ENCODE measurements at regions not wholly inside any gene's neighbourhood (a gene's known extent, or its start where the extent isn't known, plus 50 kb on each side); places are given as distances from the start of the nearest gene placed in this dataset.

- H3K4me1 ChIP-seq: no peaks in the 10 kb centered on the region
- H3K27me3 ChIP-seq: no peaks in the 10 kb centered on the region
- intact Hi-C loops (cut with DNase I): no loop called here
- no peaks in the 10 kb centered on the region for H3K9me3 ChIP-seq
- no peak for TF ChIP-seq CTCF (IDR thresholded peaks at IDR 0.05)
- no peaks in the 10 kb centered on the region for H3K36me3 ChIP-seq
- DNase-seq (ENCODE audit: low spot score in 2 of 2): no peak
- H3K4me3 ChIP-seq: no peak overlapping the region
- H3K27ac ChIP-seq: no peak overlapping the region
Observed at GRCh38 chr12:24175929-24176328, 226.5 kb upstream of the SOX5 start.

- Histone ChIP-seq H3K4me1 (no peaks in the 10 kb centered on the region), H3K9me3 (no peaks in the 10 kb centered on the region), H3K27me3 (no peaks in the 10 kb centered on the region), H3K27ac (no peak overlapping the region), H3K4me3 (no peak overlapping the region), H3K36me3 (no peaks in the 10 kb centered on the region)
- intact Hi-C loops (cut with DNase I): no loop called here
- no peak for TF ChIP-seq CTCF (IDR thresholded peaks at IDR 0.05)
- no peak for DNase-seq (ENCODE audit: low spot score in 2 of 2)
Observed at GRCh38 chr12:24175284-24175683, 225.8 kb upstream of the SOX5 start.

- DNase-seq (ENCODE audit: low spot score in 2 of 2): no peak
- no peaks in the 10 kb centered on the region for H3K9me3 ChIP-seq
Observed at GRCh38 chr12:24173067-24173466, 223.6 kb upstream of the SOX5 start.

GRCh38 chr12:24172773-24173066 is 223.2 kb upstream of the SOX5 start:
- intact Hi-C loops (cut with DNase I): no loop called here
- H3K27ac ChIP-seq: no peak overlapping the region

More at GRCh38 chr12:24173067-24173466, 223.6 kb upstream of the SOX5 start:
- no peaks in the 10 kb centered on the region for H3K27me3 ChIP-seq
- no peak for TF ChIP-seq CTCF (IDR thresholded peaks at IDR 0.05)
- H3K27ac ChIP-seq: no peak overlapping the region
- H3K4me3 ChIP-seq: no peak overlapping the region
- H3K4me1 ChIP-seq: no peaks in the 10 kb centered on the region
- intact Hi-C loops (cut with DNase I): no loop called here
- H3K36me3 ChIP-seq: no peaks in the 10 kb centered on the region

GRCh38 chr12:24172031-24172772 is 222.7 kb upstream of the SOX5 start:
- Histone ChIP-seq H3K27me3 (no peaks in the 10 kb centered on the region), H3K36me3 (no peaks in the 10 kb centered on the region), H3K27ac (no peak overlapping the region), H3K4me3 (no peak overlapping the region), H3K4me1 (no peaks in the 10 kb centered on the region), H3K9me3 (no peaks in the 10 kb centered on the region)
- DNase-seq (ENCODE audit: low spot score in 2 of 2): no peak
- intact Hi-C loops (cut with DNase I): no loop called here
- TF ChIP-seq CTCF (IDR thresholded peaks at IDR 0.05): no peak

More at GRCh38 chr12:24172773-24173066, 223.2 kb upstream of the SOX5 start:
- no peaks in the 10 kb centered on the region for H3K27me3 ChIP-seq
- DNase-seq (ENCODE audit: low spot score in 2 of 2): no peak
- no peaks in the 10 kb centered on the region for H3K9me3 ChIP-seq
- no peaks in the 10 kb centered on the region for H3K36me3 ChIP-seq
- H3K4me3 ChIP-seq: no peak overlapping the region
- no peaks in the 10 kb centered on the region for H3K4me1 ChIP-seq
- no peak for TF ChIP-seq CTCF (IDR thresholded peaks at IDR 0.05)

GRCh38 chr12:24155042-24155441 is 205.6 kb upstream of the SOX5 start:
- Histone ChIP-seq H3K36me3 (no peaks in the 10 kb centered on the region), H3K9me3 (no peaks in the 10 kb centered on the region), H3K4me3 (no peak overlapping the region), H3K4me1 (no peaks in the 10 kb centered on the region), H3K27ac (no peak overlapping the region), H3K27me3 (no peaks in the 10 kb centered on the region)
- TF ChIP-seq CTCF (IDR thresholded peaks at IDR 0.05): no peak
- intact Hi-C loops (cut with DNase I): no loop called here
- no peak for DNase-seq (ENCODE audit: low spot score in 2 of 2)

Measured in ascending aorta (tissue), 2 donors.